ENCODE measurements at regions not wholly inside any gene's neighbourhood (a gene's known extent, or its start where the extent isn't known, plus 50 kb on each side); places are given as distances from the start of the nearest gene placed in this dataset.

- TF ChIP-seq POLR2A (IDR thresholded peaks at IDR 0.05) (no peak), POLR2AphosphoS5 (IDR thresholded peaks at IDR 0.05) (peak in 2 of 3 donors; percentile 6 to 20)
- TF ChIP-seq, protein P1, sequence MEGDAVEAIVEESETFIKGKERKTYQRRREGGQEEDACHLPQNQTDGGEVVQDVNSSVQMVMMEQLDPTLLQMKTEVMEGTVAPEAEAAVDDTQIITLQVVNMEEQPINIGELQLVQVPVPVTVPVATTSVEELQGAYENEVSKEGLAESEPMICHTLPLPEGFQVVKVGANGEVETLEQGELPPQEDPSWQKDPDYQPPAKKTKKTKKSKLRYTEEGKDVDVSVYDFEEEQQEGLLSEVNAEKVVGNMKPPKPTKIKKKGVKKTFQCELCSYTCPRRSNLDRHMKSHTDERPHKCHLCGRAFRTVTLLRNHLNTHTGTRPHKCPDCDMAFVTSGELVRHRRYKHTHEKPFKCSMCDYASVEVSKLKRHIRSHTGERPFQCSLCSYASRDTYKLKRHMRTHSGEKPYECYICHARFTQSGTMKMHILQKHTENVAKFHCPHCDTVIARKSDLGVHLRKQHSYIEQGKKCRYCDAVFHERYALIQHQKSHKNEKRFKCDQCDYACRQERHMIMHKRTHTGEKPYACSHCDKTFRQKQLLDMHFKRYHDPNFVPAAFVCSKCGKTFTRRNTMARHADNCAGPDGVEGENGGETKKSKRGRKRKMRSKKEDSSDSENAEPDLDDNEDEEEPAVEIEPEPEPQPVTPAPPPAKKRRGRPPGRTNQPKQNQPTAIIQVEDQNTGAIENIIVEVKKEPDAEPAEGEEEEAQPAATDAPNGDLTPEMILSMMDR (IDR thresholded peaks at IDR 0.05 in 8 of 11, conservative IDR thresholded peaks at IDR 0.05 in 3 of 11), result no peak
These were observed 82.6 kb upstream of the RGPD5 start for GRCh38 chr2:109711230-109712122.
